ENCODE measurements at regions not wholly inside any gene's neighbourhood (a gene's known extent, or its start where the extent isn't known, plus 50 kb on each side); places are given as distances from the start of the nearest gene placed in this dataset.
A peak's percentile ranks its signal among the peaks of the same experiment; 100 is the strongest.
"Not testable (repeated sequence)": the region's sequence is repeated elsewhere in the genome, so short reads cannot be mapped to it uniquely, and the experiment has no call there.

DNA sequence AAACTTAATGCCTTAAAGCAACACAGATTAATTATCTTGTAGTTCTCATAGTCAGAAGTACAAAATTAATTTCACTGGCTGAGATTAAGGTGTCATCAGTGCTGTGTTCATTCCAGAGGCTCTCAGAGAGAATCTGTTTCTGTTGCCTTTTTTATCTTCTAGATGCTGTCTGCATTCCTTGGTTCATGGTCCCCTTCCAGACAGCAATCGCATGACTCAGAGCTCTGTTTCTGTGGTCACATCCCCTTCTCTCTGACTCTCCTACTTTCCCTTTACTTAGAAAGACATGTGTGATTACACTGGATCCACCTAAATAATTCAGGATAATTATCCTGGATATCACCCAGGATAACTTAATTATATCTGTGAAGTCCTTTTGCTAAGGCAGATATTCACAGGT lies 148.6 kb downstream of the MAIP1 start:
- Histone ChIP-seq H3K9me3 (ENCODE audit: control insufficient read depth, low read length) (no peaks in the 10 kb centered on the region), H3K27ac (ENCODE audit: low read length) (no peak overlapping the region), H3K27me3 (ENCODE audit: control insufficient read depth, insufficient read depth) (no peaks in the 10 kb centered on the region), H3K4me1 (ENCODE audit: control insufficient read depth, insufficient read depth, low read length) (no peaks in the 10 kb centered on the region), H3K4me3 (ENCODE audit: low read length) (no peak overlapping the region)
- 84% methylated on average over 1 of the region's 1 CpG for WGBS
- DNase-seq, result no peak
- intact Hi-C loops (cut with DNase I), result no loop called here
- ATAC-seq, result no peak

DNA sequence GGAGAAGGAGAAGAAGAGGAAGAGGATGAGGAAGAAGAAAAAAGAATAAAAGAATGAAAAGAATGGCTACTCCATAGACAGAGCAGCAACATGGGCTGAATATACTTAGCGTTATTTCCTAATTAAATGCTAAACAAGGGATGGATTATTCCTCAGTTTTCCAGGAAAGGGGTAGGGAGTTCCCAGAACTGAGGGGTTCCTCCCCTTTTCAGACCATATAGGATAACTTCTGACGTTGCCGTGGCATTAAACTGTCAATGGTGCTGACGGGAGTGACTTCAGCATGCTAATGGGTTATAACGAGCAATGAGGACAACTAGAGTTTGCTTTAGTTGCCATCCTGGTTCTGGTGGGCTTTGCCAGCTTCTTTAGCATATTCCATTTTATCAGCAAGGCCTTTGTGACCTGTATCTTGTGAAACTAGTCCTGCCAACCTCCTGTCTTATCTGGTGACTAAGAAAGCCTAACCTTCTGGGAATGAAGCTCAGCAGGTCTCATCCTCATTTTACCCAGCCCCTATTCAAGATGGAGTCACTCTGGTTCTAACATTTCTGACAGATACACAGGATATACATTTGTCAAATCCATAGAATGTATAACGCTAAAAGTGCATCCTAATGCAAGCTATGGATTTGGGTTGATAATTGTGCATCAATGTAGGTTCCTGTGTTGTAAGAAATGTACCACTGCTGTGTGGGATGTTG lies 152.3 kb downstream of the MAIP1 start:
- Histone ChIP-seq H3K9me3 (ENCODE audit: control insufficient read depth, low read length) (no peaks in the 10 kb centered on the region), H3K27ac (ENCODE audit: low read length) (no peak overlapping the region), H3K27me3 (ENCODE audit: control insufficient read depth, insufficient read depth) (no peaks in the 10 kb centered on the region), H3K4me3 (ENCODE audit: low read length) (no peak overlapping the region), H3K4me1 (ENCODE audit: control insufficient read depth, insufficient read depth, low read length) (no peaks in the 10 kb centered on the region)
- DNase-seq (no peak), ATAC-seq (no peak)
- WGBS, result 74% methylated on average over 6 of the region's 6 CpGs
- intact Hi-C loops (cut with DNase I), result no loop called here

DNA sequence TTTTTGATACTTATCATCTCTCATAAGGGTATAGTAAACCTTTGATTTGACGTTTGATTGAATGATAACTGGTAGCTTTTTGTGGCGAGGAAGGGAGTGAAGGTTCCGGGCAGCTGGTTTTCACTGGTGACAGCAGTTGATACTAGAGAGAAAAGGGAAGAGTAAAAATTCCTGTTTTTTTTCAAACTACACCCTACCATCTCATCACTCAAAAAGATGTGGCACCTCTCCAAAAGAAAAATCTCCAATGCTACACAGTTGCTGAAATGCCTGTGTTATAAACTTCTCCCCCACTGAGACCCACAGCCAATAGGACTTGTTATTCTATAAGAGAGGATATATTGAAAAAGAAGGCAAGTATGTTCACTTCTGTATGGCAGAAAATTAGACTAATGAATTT lies 154.0 kb downstream of the MAIP1 start:
- H3K27me3 ChIP-seq (ENCODE audit: control insufficient read depth, insufficient read depth), result no peaks in the 10 kb centered on the region
- WGBS, result 61% methylated on average over 3 of the region's 3 CpGs
- H3K4me1 ChIP-seq (ENCODE audit: control insufficient read depth, insufficient read depth, low read length), result no peaks in the 10 kb centered on the region
- no peak for DNase-seq
- ATAC-seq, result no peak
- intact Hi-C loops (cut with DNase I), result no loop called here
- no peaks in the 10 kb centered on the region for H3K9me3 ChIP-seq (ENCODE audit: control insufficient read depth, low read length)
- H3K4me3 ChIP-seq (ENCODE audit: low read length), result no peak overlapping the region
- H3K27ac ChIP-seq (ENCODE audit: low read length), result no peak overlapping the region

DNA sequence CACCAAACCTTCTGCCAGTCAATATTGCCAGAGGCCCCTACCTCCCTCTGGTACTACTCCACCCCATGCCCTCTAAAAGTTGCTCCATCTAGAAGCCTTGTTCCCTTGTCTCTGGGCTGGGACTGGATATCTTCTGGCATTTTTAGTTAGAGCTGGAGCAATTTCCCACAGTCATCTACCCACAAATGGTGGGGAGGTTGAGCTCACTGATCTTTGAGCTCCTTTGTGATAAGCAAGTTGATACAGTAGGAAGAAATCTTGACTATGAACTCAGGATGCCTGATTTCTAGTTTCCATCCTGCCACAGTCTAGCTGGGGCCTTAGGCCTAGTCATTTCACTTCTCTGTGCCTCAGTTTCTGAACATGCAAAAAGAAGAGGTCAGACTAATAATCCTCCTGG lies 155.0 kb downstream of the MAIP1 start:
- no peaks in the 10 kb centered on the region for H3K4me1 ChIP-seq (ENCODE audit: control insufficient read depth, insufficient read depth, low read length)
- no peak for DNase-seq
- ATAC-seq, result no peak
- no peaks in the 10 kb centered on the region for H3K9me3 ChIP-seq (ENCODE audit: control insufficient read depth, low read length)
- intact Hi-C loops (cut with DNase I), result no loop called here
- no peak overlapping the region for H3K27ac ChIP-seq (ENCODE audit: low read length)
- no peaks in the 10 kb centered on the region for H3K27me3 ChIP-seq (ENCODE audit: control insufficient read depth, insufficient read depth)
- H3K4me3 ChIP-seq (ENCODE audit: low read length), result no peak overlapping the region

DNA sequence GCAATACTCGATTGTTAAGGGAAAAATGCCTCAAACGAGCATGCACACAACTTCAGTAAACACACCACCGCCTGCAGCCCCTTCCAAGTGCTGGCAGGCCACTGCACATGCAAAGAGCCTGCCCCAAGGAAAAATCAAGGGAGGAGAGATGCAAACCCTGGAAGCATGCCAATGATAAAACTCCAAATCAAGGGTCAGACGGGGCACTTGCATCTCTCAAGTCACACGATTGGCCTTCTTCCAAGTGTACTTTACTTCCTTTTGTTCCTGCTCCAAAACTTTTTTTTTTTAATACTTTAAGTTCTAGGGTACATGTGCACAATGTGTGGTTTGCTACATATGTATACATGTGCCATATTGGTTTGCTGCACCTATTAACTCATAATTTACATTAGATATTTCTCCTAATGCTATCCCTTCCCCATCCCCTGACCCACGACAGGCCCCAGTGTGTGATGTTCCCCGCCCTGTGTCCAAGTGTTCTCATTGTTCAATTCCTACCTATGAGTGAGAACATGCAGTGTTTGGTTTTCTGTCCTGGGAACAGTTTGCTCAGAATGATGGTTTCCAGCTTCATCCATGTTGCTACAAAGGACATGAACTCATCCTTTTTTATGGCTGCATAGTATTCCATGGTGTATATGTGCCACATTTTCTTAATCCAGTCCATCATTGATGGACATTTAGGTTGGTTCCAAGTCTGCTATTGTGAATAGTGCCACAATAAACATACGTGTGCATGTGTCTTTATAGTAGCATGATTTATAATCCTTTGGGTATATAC lies 157.8 kb downstream of the MAIP1 start:
- ATAC-seq; intact Hi-C loops (cut with DNase I); H3K4me1 ChIP-seq (ENCODE audit: control insufficient read depth, insufficient read depth, low read length); H3K9me3 ChIP-seq (ENCODE audit: control insufficient read depth, low read length); DNase-seq; H3K27me3 ChIP-seq (ENCODE audit: control insufficient read depth, insufficient read depth); H3K27ac ChIP-seq (ENCODE audit: low read length); H3K4me3 ChIP-seq (ENCODE audit: low read length): not testable (repeated sequence)
- 54% methylated on average over 8 of the region's 8 CpGs for WGBS

DNA sequence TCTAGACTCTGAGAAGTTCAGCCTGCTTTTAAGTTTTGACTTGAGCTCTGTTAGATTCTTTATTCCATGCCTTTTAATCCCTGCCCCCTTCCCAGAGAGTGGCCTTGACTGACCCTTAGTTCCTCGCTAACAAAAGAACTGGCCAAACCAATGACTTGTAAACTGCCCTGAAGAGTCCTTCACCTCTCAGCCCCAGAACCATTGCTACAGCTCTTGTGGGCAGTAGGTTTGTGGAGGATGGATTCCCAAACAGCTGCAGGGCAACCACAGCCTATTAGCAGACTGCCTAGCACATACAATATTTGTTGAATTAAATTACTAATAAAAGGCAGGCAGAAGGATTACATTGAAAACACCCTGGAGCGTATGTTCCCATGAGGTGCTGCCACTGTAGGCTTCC lies 163.9 kb downstream of the MAIP1 start:
- ATAC-seq (no peak), DNase-seq (no peak)
- H3K27me3 ChIP-seq (ENCODE audit: control insufficient read depth, insufficient read depth), result no peaks in the 10 kb centered on the region
- no peak overlapping the region for H3K4me3 ChIP-seq (ENCODE audit: low read length)
- no peaks in the 10 kb centered on the region for H3K4me1 ChIP-seq (ENCODE audit: control insufficient read depth, insufficient read depth, low read length)
- WGBS, result 85% methylated on average over 2 of the region's 2 CpGs
- intact Hi-C loops (cut with DNase I), result no loop called here
- H3K9me3 ChIP-seq (ENCODE audit: control insufficient read depth, low read length), result no peaks in the 10 kb centered on the region
- no peak overlapping the region for H3K27ac ChIP-seq (ENCODE audit: low read length)

DNA sequence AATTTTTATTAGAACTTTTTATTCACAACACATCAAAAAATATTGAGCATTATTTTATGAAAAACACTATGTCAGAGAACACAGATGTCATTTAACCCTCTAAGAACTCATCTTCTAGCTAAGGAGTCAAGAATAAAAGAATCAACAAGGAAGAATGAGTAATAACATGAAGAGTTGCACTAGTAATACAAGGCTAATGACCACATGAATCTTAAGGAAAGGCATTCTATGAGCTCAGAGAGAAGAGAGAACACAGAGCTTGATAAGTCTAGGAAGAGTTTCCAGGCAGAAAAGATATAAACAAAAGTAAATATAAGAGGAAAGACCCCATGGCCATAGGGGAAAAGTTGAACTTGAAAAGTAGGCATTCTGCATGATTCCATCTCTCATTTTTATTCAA lies 166.5 kb downstream of the MAIP1 start:
- intact Hi-C loops (cut with DNase I), result no loop called here
- Histone ChIP-seq H3K27ac (ENCODE audit: low read length) (no peak overlapping the region), H3K27me3 (ENCODE audit: control insufficient read depth, insufficient read depth) (no peaks in the 10 kb centered on the region), H3K4me1 (ENCODE audit: control insufficient read depth, insufficient read depth, low read length) (no peaks in the 10 kb centered on the region), H3K4me3 (ENCODE audit: low read length) (no peak overlapping the region), H3K9me3 (ENCODE audit: control insufficient read depth, low read length) (no peaks in the 10 kb centered on the region)
- ATAC-seq (no peak), DNase-seq (no peak)

DNA sequence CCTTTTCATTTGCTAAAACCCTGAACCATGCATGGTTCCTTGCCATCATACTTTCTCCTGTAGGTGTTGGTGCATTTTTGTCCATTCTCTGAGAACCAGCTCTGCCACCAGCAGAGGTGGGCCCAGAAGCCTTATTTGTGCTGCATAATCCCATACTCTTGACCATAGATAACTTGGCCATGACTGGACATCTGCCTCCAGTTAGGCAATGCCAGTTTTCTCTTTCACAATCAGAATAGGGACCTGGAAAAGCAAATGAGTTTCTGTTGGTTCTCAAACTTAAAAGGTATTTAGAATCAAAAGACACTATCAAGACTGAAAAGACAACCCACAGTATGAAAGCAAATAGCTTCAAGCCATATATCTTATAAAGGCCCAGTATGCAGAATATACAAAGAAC lies 167.3 kb downstream of the MAIP1 start:
- ATAC-seq, result no peak
- no peaks in the 10 kb centered on the region for H3K27me3 ChIP-seq (ENCODE audit: control insufficient read depth, insufficient read depth)
- H3K27ac ChIP-seq (ENCODE audit: low read length), result no peak overlapping the region
- H3K4me3 ChIP-seq (ENCODE audit: low read length), result no peak overlapping the region
- no peaks in the 10 kb centered on the region for H3K4me1 ChIP-seq (ENCODE audit: control insufficient read depth, insufficient read depth, low read length)
- no peak for DNase-seq
- H3K9me3 ChIP-seq (ENCODE audit: control insufficient read depth, low read length), result no peaks in the 10 kb centered on the region
- intact Hi-C loops (cut with DNase I), result no loop called here

DNA sequence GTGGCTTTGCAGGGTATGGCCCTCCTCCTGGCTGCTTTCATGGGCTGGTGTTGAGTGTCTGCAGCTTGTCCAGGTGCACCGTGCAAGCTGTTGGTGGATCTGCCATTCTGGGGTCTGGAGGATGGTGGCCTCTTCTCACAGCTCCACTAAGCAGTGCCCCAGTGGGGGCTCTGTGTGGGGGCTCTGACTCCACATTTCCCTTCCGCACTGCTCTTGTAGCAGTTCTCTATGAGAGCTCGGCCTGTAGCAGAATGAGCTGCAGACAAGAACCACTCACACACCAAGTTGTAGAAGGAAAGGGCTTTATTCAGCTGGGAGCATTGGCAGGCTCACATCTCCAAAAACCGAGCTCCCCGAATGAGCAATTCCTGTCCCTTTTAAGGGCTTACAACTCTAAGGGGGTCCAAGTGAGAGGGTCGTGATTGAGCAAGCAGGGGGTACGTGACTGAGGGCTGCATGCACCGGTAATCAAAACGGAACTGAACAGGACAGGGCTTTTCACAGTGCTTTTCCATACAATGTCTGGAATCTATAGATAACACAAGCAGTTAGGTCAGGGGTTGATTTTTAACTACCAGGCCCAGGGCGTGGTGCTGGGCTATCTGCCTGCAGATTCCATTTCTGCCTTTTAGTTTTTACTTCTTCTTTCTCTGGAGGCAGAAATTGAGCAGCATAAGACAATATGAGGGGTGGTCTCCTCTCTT lies 169.4 kb downstream of the MAIP1 start:
- DNase-seq; H3K27ac ChIP-seq (ENCODE audit: low read length); H3K4me1 ChIP-seq (ENCODE audit: control insufficient read depth, insufficient read depth, low read length); H3K9me3 ChIP-seq (ENCODE audit: control insufficient read depth, low read length); ATAC-seq; H3K4me3 ChIP-seq (ENCODE audit: low read length); H3K27me3 ChIP-seq (ENCODE audit: control insufficient read depth, insufficient read depth); intact Hi-C loops (cut with DNase I): not testable (repeated sequence)
- 90% methylated on average over 10 of the region's 10 CpGs for WGBS

DNA sequence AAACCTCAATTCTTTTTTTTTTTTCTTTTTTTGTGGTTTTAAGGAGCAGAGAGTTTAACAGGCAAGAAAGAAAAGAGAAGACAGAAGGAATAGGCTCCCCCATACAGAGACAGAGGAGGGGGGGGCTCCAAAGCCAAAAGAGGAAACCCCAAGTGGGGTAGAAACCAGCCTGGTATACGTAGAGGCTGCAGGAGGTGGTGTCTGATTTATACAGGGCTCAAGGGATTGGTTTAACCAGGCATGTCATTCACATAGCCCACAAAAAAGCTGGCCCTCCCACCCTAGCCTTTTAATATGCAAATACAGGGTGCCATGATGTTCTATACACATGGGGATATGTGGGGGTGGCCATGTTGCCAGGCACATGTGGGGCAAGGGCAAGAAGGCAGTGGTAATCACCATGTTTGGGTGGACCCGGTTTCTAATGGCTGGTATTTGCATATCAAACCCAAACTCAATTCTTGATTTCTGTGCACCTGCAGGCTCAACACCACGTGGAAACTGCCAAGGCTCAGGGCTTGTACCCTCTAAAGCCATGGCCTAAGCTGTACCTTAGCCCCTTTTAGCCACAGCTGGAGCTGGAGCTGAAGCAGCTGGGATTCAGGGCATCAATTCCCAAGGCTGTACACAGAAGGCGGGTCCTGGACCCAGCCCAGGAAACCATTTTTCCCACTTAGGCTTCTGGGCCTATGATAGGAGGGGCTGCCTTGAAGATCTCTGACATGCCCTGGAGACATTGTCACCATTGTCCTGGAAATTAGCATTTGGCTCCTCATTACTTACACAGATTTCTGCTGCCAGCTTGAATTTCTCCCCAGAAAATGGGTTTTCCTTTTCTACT lies 170.3 kb downstream of the MAIP1 start:
- H3K4me3 ChIP-seq (ENCODE audit: low read length), result no peak overlapping the region
- no peaks in the 10 kb centered on the region for H3K4me1 ChIP-seq (ENCODE audit: control insufficient read depth, insufficient read depth, low read length)
- H3K27me3 ChIP-seq (ENCODE audit: control insufficient read depth, insufficient read depth), result no peaks in the 10 kb centered on the region
- no peak overlapping the region for H3K27ac ChIP-seq (ENCODE audit: low read length)
- ATAC-seq, result no peak
- 84% methylated on average over 4 of the region's 4 CpGs for WGBS
- intact Hi-C loops (cut with DNase I), result no loop called here
- DNase-seq, result peak in 1 of 3 donors; percentile 46
- no peaks in the 10 kb centered on the region for H3K9me3 ChIP-seq (ENCODE audit: control insufficient read depth, low read length)

DNA sequence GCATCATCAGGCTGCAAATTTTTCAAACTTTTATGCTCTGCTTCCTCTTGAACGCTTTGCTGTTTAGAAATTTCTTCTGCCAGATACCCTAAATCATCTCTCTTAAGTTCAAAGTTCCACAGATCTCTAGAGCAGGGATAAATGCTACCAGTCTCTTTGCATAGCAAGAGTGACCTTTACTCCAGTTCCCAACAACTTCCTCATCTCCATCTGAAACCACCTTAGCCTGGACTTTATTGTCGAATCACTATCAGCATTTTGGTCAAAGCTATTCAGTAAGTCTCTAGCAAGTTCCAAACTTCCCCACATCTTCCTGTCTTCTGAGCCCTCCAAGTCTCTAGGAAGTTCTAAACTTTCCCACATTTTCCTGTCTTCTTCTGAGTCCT lies 170.9 kb downstream of the MAIP1 start:
- H3K4me3 ChIP-seq (ENCODE audit: low read length); DNase-seq; H3K9me3 ChIP-seq (ENCODE audit: control insufficient read depth, low read length); H3K4me1 ChIP-seq (ENCODE audit: control insufficient read depth, insufficient read depth, low read length); ATAC-seq; H3K27ac ChIP-seq (ENCODE audit: low read length); H3K27me3 ChIP-seq (ENCODE audit: control insufficient read depth, insufficient read depth); intact Hi-C loops (cut with DNase I): not testable (repeated sequence)
- WGBS, result 61% methylated on average over 2 of the region's 2 CpGs

All from right cardiac atrium (tissue), 5 donors.